SK-N-SH (cell line): ENCODE measurements at regions not wholly inside any gene's neighbourhood (a gene's known extent, or its start where the extent isn't known, plus 50 kb on each side); places are given as distances from the start of the nearest gene placed in this dataset.
A peak's percentile ranks its signal among the peaks of the same experiment; 100 is the strongest.

Experiments
- CTCF ChIA-PET: fragments of 300-600, 350-600 bp; formaldehyde crosslinking; extraction: SDS; loops from one replicate; lab custom pipeline; 2021; lab: Yijun Ruan, JAX
- POLR2A ChIA-PET: fragments of 350-600 bp; sonication (Branson Sonifier 250); formaldehyde crosslinking; extraction: SDS; loops from one replicate; lab custom pipeline; 2020; ENCODE audit warnings: antibody characterized with exemption, inconsistent platforms; lab: Yijun Ruan, JAX
- DNase-seq: peaks from one replicate; pipeline ENCODE4 v3.0.0; 2012
- H2AFZ ChIP-seq: fragments of 200-600 bp; sonication (generic); 2 replicates; pipeline ENCODE4 v1.8.1; 2016; ENCODE audit warnings: antibody characterized with exemption, mild to moderate bottlenecking, low read depth
- H3F3A ChIP-seq: fragments of 200-600 bp; sonication (generic); replicated peaks from 2 replicates; pipeline ENCODE3; 2016; ENCODE audit warnings: antibody characterized with exemption, mild to moderate bottlenecking; ENCODE audit not compliant: insufficient read depth
- H3K27ac ChIP-seq, 2 experiments: fragments of 200-500 bp in 1 of 2; fragments of 200-600 bp in 1 of 2; sonication (Bioruptor generic) in 1 of 2; sonication (generic), shearing (Covaris generic) in 1 of 2; 2 replicates each; pipeline versions ENCODE4 v1.5.1 to v1.6.1; 2014 to 2016; ENCODE audit warnings: low read depth in 2 of 2, inconsistent platforms in 1 of 2, low read length in 1 of 2, mild to moderate bottlenecking in 1 of 2, mixed read lengths in 1 of 2
- H3K27me3 ChIP-seq: fragments of 200-600 bp; sonication (generic), shearing (Covaris generic); 2 replicates; pipeline ENCODE4 v1.6.1; 2016; ENCODE audit warnings: mixed run types; ENCODE audit not compliant: insufficient read depth
- H3K36me3 ChIP-seq, 2 experiments: fragments of 200-500 bp in 1 of 2; fragments of 200-600 bp in 1 of 2; sonication (Bioruptor generic) in 1 of 2; sonication (generic) in 1 of 2; replicated peaks in 1 of 2; 2 replicates each; pipeline versions ENCODE3 to v1.5.1; 2014 to 2016; ENCODE audit warnings: low read length in 1 of 2, mild to moderate bottlenecking in 1 of 2; ENCODE audit not compliant: insufficient read depth in 2 of 2, control insufficient read depth in 1 of 2
- H3K4me1 ChIP-seq, 2 experiments: fragments of 200-500 bp in 1 of 2; fragments of 200-600 bp in 1 of 2; sonication (Bioruptor generic) in 1 of 2; sonication (generic), shearing (Covaris generic) in 1 of 2; 2 replicates each; pipeline versions ENCODE4 v1.5.1 to v1.6.1; 2014 to 2016; ENCODE audit warnings: low read depth in 1 of 2, low read length in 1 of 2, mixed run types in 1 of 2; ENCODE audit not compliant: insufficient read depth in 2 of 2, control insufficient read depth in 1 of 2
- H3K4me2 ChIP-seq: fragments of 200-600 bp; sonication (generic), shearing (Covaris generic); 2 replicates; pipeline ENCODE4 v1.6.1; 2017; ENCODE audit warnings: mixed run types
- H3K4me3 ChIP-seq, 2 experiments: fragments of 200-500 bp in 1 of 2; fragments of 200-600 bp in 1 of 2; sonication (Bioruptor generic) in 1 of 2; sonication (generic), shearing (Covaris generic) in 1 of 2; 2 replicates each; pipeline versions ENCODE4 v1.5.1 to v1.8.1; 2014 to 2016; ENCODE audit warnings: low read depth in 2 of 2, inconsistent platforms in 1 of 2, low read length in 1 of 2, mild to moderate bottlenecking in 1 of 2, mixed read lengths in 1 of 2, moderate library complexity in 1 of 2
- H3K79me2 ChIP-seq: fragments of 200-600 bp; sonication (generic); 2 replicates; pipeline ENCODE4 v1.8.1; 2017; ENCODE audit warnings: mild to moderate bottlenecking; ENCODE audit not compliant: insufficient read depth
- H3K9ac ChIP-seq: fragments of 200-600 bp; sonication (generic); 2 replicates; pipeline ENCODE4 v1.6.1; 2017; ENCODE audit warnings: mixed run types
- H3K9me2 ChIP-seq: fragments of 200-600 bp; sonication (generic); 2 replicates; pipeline ENCODE4 v1.6.1; 2017; ENCODE audit warnings: mixed run types
- H3K9me3 ChIP-seq: fragments of 200-600 bp; sonication (generic); 2 replicates; pipeline ENCODE4 v1.6.1; 2017; ENCODE audit warnings: mixed run types, mild to moderate bottlenecking, moderate library complexity
- H4K20me1 ChIP-seq: fragments of 200-600 bp; sonication (generic); 2 replicates; pipeline ENCODE4 v1.6.1; 2017; ENCODE audit warnings: mild to moderate bottlenecking, mixed run types; ENCODE audit not compliant: insufficient read depth
- ELF1 ChIP-seq: IDR thresholded peaks from 2 replicates; pipeline ENCODE4 v1.4.0; 2012
- EZH2phosphoT487 ChIP-seq: fragments of 200-600 bp; sonication (generic); IDR thresholded peaks from 2 replicates; pipeline ENCODE4 v1.6.1; 2017; ENCODE audit warnings: low read depth, mixed run types, mild to moderate bottlenecking, antibody characterized with exemption, moderate library complexity, borderline replicate concordance
- FOSL2 ChIP-seq: IDR thresholded peaks from 2 replicates; pipeline ENCODE4 v1.4.0; 2012; ENCODE audit warnings: low read depth, mild to moderate bottlenecking, moderate library complexity, borderline replicate concordance
- FOXJ3 ChIP-seq: sonication (generic); formaldehyde crosslinking; IDR thresholded peaks from 2 replicates; pipeline ENCODE4 v1.5.1; 2020; ENCODE audit warnings: mild to moderate bottlenecking, missing genetic modification reagents
- FOXM1 ChIP-seq: IDR thresholded peaks from 2 replicates; pipeline ENCODE4 v1.4.0; 2012; ENCODE audit warnings: low read depth, mild to moderate bottlenecking
- GABPA ChIP-seq: IDR thresholded peaks from 2 replicates; pipeline ENCODE4 v1.4.0; 2012; ENCODE audit warnings: low read depth, mild to moderate bottlenecking
- MXI1 ChIP-seq: IDR thresholded peaks from 2 replicates; pipeline ENCODE4 v1.6.1; 2012; ENCODE audit warnings: mild to moderate bottlenecking, low read depth, low read length, improper control_type of control experiment
- NFIC ChIP-seq: IDR thresholded peaks from 2 replicates; pipeline ENCODE4 v1.4.0; 2012; ENCODE audit warnings: borderline replicate concordance
- RAD21 ChIP-seq: IDR thresholded peaks from 2 replicates; pipeline ENCODE4 v1.6.1; 2012; ENCODE audit warnings: mild to moderate bottlenecking, low read length
- RXRA ChIP-seq: IDR thresholded peaks from 2 replicates; pipeline ENCODE4 v1.4.0; 2012; ENCODE audit warnings: low read depth, mild to moderate bottlenecking, borderline replicate concordance
- SIN3A ChIP-seq: IDR thresholded peaks from 2 replicates; pipeline ENCODE4 v1.6.1; 2012; ENCODE audit warnings: low read depth, mild to moderate bottlenecking, low read length, moderate library complexity, borderline replicate concordance
- WGBS: methylation state at CpG from one replicate; pipeline ENCODE4 v1.1.6; 2017; ENCODE audit warnings: low lambda C conversion rate; 5-methylcytosine and 5-hydroxymethylcytosine counted together
- TF ChIP-seq, protein P1 (sequence below): fragments of 150-350 bp; IDR thresholded peaks from 2 replicates; pipeline ENCODE4 v1.6.1; 2017; ENCODE audit warnings: antibody characterized with exemption, low read length, low read depth, borderline replicate concordance
- TF ChIP-seq, protein P2 (sequence below): IDR thresholded peaks from 2 replicates; pipeline ENCODE4 v1.6.1; 2012; ENCODE audit warnings: mild to moderate bottlenecking, low read depth, low read length, moderate library complexity
- TF ChIP-seq, protein P3 (sequence below): IDR thresholded peaks from 2 replicates; pipeline ENCODE4 v1.4.0; 2012; ENCODE audit warnings: low read depth, borderline replicate concordance
- TF ChIP-seq, protein P4 (sequence below): fragments of 200-600 bp; sonication (generic); IDR thresholded peaks from 2 replicates; pipeline ENCODE4 v1.6.1; 2017; ENCODE audit warnings: antibody characterized with exemption, mild to moderate bottlenecking, moderate library complexity

DNA sequence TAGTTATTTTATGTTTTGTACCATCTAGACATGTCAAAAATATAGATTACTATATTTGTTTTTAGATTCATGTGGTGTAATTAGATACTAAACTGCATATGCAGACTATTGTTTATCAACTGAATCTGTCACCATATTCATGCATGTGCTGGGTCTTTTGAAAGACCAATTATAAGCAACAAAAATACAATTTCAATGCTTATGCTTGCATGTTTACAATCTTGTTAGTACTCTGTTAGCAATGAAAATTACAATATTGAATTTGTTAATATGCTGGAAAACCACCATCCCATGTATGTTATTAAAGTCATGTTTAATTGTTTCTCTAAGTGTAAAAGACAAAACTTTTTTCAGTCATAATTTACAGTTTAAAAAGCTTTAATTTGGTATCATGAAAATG is 140.9 kb downstream of the HGF start:
- Histone ChIP-seq H3K9me3 (no peaks in the 10 kb centered on the region), H3K27me3 (no peaks in the 10 kb centered on the region), H3K4me3 (no peak overlapping the region), H3K4me1 (peaks cover 32 to 36% of the 10 kb centered on the region in 2 experiments), H3K9me2 (no peaks in the 10 kb centered on the region), H3F3A (peaks cover 22% of the 10 kb centered on the region), H3K79me2 (no peaks in the 10 kb centered on the region), H4K20me1 (no peaks in the 10 kb centered on the region), H3K27ac (peak overlapping the region; percentile 71 to 94; a peak in 2 of 4 replicates), H3K9ac (no peak overlapping the region), H2AFZ (no peak overlapping the region), H3K4me2 (no peak overlapping the region), H3K36me3 (no peaks in the 10 kb centered on the region)
- ChIA-PET POLR2A (no interaction called here), CTCF (interaction anchor here (0.6 to 1.3 kb wide), 2 partner anchors 30 to 54 kb away, joined by 3 read pairs; no protein-coding TSS in a partner anchor)
- no peak for TF ChIP-seq RAD21
- TF ChIP-seq, protein P1, sequence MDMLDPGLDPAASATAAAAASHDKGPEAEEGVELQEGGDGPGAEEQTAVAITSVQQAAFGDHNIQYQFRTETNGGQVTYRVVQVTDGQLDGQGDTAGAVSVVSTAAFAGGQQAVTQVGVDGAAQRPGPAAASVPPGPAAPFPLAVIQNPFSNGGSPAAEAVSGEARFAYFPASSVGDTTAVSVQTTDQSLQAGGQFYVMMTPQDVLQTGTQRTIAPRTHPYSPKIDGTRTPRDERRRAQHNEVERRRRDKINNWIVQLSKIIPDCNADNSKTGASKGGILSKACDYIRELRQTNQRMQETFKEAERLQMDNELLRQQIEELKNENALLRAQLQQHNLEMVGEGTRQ: no peak
- no peak for DNase-seq

DNA sequence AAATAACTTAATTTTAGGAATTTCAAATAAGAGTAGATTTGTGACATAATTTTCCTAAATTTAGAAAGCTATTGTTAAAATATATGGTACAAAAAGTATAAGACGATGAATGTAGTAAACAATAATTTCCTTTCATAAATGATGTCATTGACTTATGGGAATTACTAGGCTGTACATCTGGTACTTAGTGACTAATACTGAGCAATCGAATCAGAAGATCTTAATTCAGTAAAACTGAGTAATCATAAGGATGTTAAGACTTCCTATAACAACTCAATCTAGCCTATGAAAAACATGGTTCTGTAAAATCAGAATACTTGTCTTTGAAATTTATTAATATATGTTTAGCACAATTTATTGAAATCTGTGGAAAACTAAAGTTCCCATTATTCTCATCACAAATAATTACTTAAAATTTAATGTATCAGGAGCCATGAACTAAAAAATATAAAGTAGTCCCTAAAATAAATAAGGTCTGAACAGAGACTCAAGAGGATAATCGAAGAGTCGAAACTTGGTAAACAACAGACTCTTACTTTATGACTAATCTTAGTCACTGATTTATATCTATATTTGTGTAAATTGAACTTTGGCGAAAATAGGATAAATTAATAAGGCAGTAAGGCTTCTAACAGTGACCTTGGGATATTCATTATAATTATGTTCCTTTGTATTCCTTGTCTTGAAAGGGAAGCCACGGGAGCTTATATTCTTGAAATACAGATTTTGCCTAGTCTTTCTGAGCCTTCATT is 142.1 kb downstream of the HGF start:
- Histone ChIP-seq H3K79me2 (no peaks in the 10 kb centered on the region), H3K9ac (peak overlapping the region; percentile 37; the same call in 1 of the 2 replicates), H3K36me3 (no peaks in the 10 kb centered on the region), H3K9me3 (no peaks in the 10 kb centered on the region), H3K27me3 (no peaks in the 10 kb centered on the region), H3K4me3 (no peak overlapping the region), H3K9me2 (no peaks in the 10 kb centered on the region), H2AFZ (peak overlapping the region; percentile 39), H3K27ac (peak overlapping the region; percentile 71 to 94), H4K20me1 (no peaks in the 10 kb centered on the region), H3K4me1 (peaks cover 39 to 45% of the 10 kb centered on the region in 2 experiments), H3F3A (peaks cover 22% of the 10 kb centered on the region), H3K4me2 (peak overlapping the region; percentile 53)
- no peak for DNase-seq
- POLR2A ChIA-PET: no interaction called here
- CTCF ChIA-PET: interaction anchor here (1.0 to 1.3 kb wide), 2 partner anchors 32 to 37 kb away, joined by 3 to 4 read pairs; no protein-coding TSS in a partner anchor
- 12% methylated on average over 6 of the region's 6 CpGs for WGBS
- TF ChIP-seq FOXJ3 (CRISPR knock-in tag) (no peak), EZH2phosphoT487 (no peak), FOSL2 (peak; percentile 93), NFIC (peak; percentile 69; the same call in 1 of the 2 replicates), MXI1 (no peak), GABPA (no peak), SIN3A (no peak), ELF1 (no peak), FOXM1 (peak; percentile 89; the same call in 1 of the 2 replicates), RXRA (0 out of 2 replicates have a peak, but pooled peaks have one; percentile 27)
- TF ChIP-seq, protein P2, sequence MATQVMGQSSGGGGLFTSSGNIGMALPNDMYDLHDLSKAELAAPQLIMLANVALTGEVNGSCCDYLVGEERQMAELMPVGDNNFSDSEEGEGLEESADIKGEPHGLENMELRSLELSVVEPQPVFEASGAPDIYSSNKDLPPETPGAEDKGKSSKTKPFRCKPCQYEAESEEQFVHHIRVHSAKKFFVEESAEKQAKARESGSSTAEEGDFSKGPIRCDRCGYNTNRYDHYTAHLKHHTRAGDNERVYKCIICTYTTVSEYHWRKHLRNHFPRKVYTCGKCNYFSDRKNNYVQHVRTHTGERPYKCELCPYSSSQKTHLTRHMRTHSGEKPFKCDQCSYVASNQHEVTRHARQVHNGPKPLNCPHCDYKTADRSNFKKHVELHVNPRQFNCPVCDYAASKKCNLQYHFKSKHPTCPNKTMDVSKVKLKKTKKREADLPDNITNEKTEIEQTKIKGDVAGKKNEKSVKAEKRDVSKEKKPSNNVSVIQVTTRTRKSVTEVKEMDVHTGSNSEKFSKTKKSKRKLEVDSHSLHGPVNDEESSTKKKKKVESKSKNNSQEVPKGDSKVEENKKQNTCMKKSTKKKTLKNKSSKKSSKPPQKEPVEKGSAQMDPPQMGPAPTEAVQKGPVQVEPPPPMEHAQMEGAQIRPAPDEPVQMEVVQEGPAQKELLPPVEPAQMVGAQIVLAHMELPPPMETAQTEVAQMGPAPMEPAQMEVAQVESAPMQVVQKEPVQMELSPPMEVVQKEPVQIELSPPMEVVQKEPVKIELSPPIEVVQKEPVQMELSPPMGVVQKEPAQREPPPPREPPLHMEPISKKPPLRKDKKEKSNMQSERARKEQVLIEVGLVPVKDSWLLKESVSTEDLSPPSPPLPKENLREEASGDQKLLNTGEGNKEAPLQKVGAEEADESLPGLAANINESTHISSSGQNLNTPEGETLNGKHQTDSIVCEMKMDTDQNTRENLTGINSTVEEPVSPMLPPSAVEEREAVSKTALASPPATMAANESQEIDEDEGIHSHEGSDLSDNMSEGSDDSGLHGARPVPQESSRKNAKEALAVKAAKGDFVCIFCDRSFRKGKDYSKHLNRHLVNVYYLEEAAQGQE: no peak
- TF ChIP-seq, protein P3, sequence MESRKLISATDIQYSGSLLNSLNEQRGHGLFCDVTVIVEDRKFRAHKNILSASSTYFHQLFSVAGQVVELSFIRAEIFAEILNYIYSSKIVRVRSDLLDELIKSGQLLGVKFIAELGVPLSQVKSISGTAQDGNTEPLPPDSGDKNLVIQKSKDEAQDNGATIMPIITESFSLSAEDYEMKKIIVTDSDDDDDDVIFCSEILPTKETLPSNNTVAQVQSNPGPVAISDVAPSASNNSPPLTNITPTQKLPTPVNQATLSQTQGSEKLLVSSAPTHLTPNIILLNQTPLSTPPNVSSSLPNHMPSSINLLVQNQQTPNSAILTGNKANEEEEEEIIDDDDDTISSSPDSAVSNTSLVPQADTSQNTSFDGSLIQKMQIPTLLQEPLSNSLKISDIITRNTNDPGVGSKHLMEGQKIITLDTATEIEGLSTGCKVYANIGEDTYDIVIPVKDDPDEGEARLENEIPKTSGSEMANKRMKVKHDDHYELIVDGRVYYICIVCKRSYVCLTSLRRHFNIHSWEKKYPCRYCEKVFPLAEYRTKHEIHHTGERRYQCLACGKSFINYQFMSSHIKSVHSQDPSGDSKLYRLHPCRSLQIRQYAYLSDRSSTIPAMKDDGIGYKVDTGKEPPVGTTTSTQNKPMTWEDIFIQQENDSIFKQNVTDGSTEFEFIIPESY: no peak
- TF ChIP-seq, protein P4, sequence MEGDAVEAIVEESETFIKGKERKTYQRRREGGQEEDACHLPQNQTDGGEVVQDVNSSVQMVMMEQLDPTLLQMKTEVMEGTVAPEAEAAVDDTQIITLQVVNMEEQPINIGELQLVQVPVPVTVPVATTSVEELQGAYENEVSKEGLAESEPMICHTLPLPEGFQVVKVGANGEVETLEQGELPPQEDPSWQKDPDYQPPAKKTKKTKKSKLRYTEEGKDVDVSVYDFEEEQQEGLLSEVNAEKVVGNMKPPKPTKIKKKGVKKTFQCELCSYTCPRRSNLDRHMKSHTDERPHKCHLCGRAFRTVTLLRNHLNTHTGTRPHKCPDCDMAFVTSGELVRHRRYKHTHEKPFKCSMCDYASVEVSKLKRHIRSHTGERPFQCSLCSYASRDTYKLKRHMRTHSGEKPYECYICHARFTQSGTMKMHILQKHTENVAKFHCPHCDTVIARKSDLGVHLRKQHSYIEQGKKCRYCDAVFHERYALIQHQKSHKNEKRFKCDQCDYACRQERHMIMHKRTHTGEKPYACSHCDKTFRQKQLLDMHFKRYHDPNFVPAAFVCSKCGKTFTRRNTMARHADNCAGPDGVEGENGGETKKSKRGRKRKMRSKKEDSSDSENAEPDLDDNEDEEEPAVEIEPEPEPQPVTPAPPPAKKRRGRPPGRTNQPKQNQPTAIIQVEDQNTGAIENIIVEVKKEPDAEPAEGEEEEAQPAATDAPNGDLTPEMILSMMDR: no peak
- TF ChIP-seq, protein P1: no peak
